ENCODE measurements at regions not wholly inside any gene's neighbourhood (a gene's known extent, or its start where the extent isn't known, plus 50 kb on each side); places are given as distances from the start of the nearest gene placed in this dataset.

GRCh38 chr6:68049562-68049961, 585.5 kb upstream of the ADGRB3 start:
- Histone ChIP-seq H3K79me2 (ENCODE audit: low read depth) (no peaks in the 10 kb centered on the region), H3K4me2 (no peak overlapping the region), H4K20me1 (ENCODE audit: insufficient read depth) (no peaks in the 10 kb centered on the region), H3K9me3 (ENCODE audit: insufficient read depth, low read depth) (no peaks in the 10 kb centered on the region), H3K4me1 (replicated peaks; ENCODE audit: insufficient read depth) (no peaks in the 10 kb centered on the region), H3K27me3 (ENCODE audit: insufficient read depth, low read depth) (no peaks in the 10 kb centered on the region), H3F3A (ENCODE audit: insufficient read depth, low read depth) (no peaks in the 10 kb centered on the region), H3K27ac (no peak overlapping the region), H2AFZ (no peak overlapping the region), H3K9me2 (ENCODE audit: insufficient read depth) (no peaks in the 10 kb centered on the region), H3K36me3 (ENCODE audit: low read depth) (no peaks in the 10 kb centered on the region), H3K4me3 (no peak overlapping the region)
- no peak for DNase-seq
- POLR2A ChIA-PET (ENCODE audit: unreplicated experiment), result interaction anchor here (0.6 kb wide), 1 partner anchor 641 kb away, joined by 3 read pairs; no protein-coding TSS in a partner anchor
- BruUV-seq (replicated peaks), result no TSS peak
- intact Hi-C loops (cut with micrococcal nuclease; ENCODE audit: unreplicated experiment), result no loop called here
- CTCF ChIA-PET, result no interaction called here
- no peak for TF ChIP-seq CTCF (conservative IDR thresholded peaks at IDR 0.05)

- H4K20me1 ChIP-seq (ENCODE audit: insufficient read depth), result no peaks in the 10 kb centered on the region
- ChIA-PET POLR2A (ENCODE audit: unreplicated experiment) (no interaction called here), CTCF (no interaction called here)
- no peaks in the 10 kb centered on the region for H3K79me2 ChIP-seq (ENCODE audit: low read depth)
- no peak overlapping the region for H3K4me3 ChIP-seq
- no peaks in the 10 kb centered on the region for H3K4me1 ChIP-seq (replicated peaks; ENCODE audit: insufficient read depth)
- BruUV-seq (replicated peaks), result no TSS peak
- H3K27ac ChIP-seq, result no peak overlapping the region
- H2AFZ ChIP-seq, result no peak overlapping the region
- no peak for DNase-seq
- no peaks in the 10 kb centered on the region for H3K36me3 ChIP-seq (ENCODE audit: low read depth)
- no peak overlapping the region for H3K4me2 ChIP-seq
- no peaks in the 10 kb centered on the region for H3K27me3 ChIP-seq (ENCODE audit: insufficient read depth, low read depth)
- H3F3A ChIP-seq (ENCODE audit: insufficient read depth, low read depth), result no peaks in the 10 kb centered on the region
- TF ChIP-seq EZH2 (IDR thresholded peaks at IDR 0.05; ENCODE audit: low read depth) (no peak), CTCF (conservative IDR thresholded peaks at IDR 0.05) (no peak)
- intact Hi-C loops (cut with micrococcal nuclease; ENCODE audit: unreplicated experiment), result no loop called here
- H3K9me2 ChIP-seq (ENCODE audit: insufficient read depth), result no peaks in the 10 kb centered on the region
- no peaks in the 10 kb centered on the region for H3K9me3 ChIP-seq (ENCODE audit: insufficient read depth, low read depth)
Observed at GRCh38 chr6:68046756-68047155, 588.3 kb upstream of the ADGRB3 start.

- TF ChIP-seq EZH2 (IDR thresholded peaks at IDR 0.05; ENCODE audit: low read depth) (no peak), CTCF (conservative IDR thresholded peaks at IDR 0.05) (no peak)
- intact Hi-C loops (cut with micrococcal nuclease; ENCODE audit: unreplicated experiment), result no loop called here
- no peaks in the 10 kb centered on the region for H3F3A ChIP-seq (ENCODE audit: insufficient read depth, low read depth)
- no peaks in the 10 kb centered on the region for H3K9me2 ChIP-seq (ENCODE audit: insufficient read depth)
- ChIA-PET CTCF (no interaction called here), POLR2A (ENCODE audit: unreplicated experiment) (no interaction called here)
- no peaks in the 10 kb centered on the region for H3K27me3 ChIP-seq (ENCODE audit: insufficient read depth, low read depth)
- no peaks in the 10 kb centered on the region for H4K20me1 ChIP-seq (ENCODE audit: insufficient read depth)
- H3K4me2 ChIP-seq, result no peak overlapping the region
- no peaks in the 10 kb centered on the region for H3K36me3 ChIP-seq (ENCODE audit: low read depth)
- no TSS peak for BruUV-seq (replicated peaks)
- no peaks in the 10 kb centered on the region for H3K79me2 ChIP-seq (ENCODE audit: low read depth)
- no peak overlapping the region for H2AFZ ChIP-seq
- H3K4me1 ChIP-seq (replicated peaks; ENCODE audit: insufficient read depth), result no peaks in the 10 kb centered on the region
- H3K4me3 ChIP-seq, result no peak overlapping the region
- no peaks in the 10 kb centered on the region for H3K9me3 ChIP-seq (ENCODE audit: insufficient read depth, low read depth)
- no peak overlapping the region for H3K27ac ChIP-seq
- DNase-seq, result no peak
Observed at GRCh38 chr6:68046302-68046701, 588.8 kb upstream of the ADGRB3 start.

Data from PC-9 (cell line).